HCT116 (cell line): ENCODE measurements at regions not wholly inside any gene's neighbourhood (a gene's known extent, or its start where the extent isn't known, plus 50 kb on each side); places are given as distances from the start of the nearest gene placed in this dataset.

Experiments used
- SRF ChIP-seq: IDR thresholded peaks from 2 replicates; pipeline ENCODE4 v1.6.1; 2012; ENCODE audit warnings: low read depth
- TF ChIP-seq, protein P1 (sequence below), 3 experiments: fragments of 200-600 bp in 1 of 3; sonication (generic) in 1 of 3; IDR thresholded peaks in 2 of 3; conservative IDR thresholded peaks in 1 of 3; 2 replicates each; pipeline ENCODE4 v1.5.1; 2012 to 2017; ENCODE audit warnings: low read depth in 2 of 3, low read length in 2 of 3, antibody characterized with exemption in 1 of 3, borderline replicate concordance in 1 of 3, control low read depth in 1 of 3, mild to moderate bottlenecking in 1 of 3, mixed read lengths in 1 of 3, mixed run types in 1 of 3, moderate library complexity in 1 of 3; ENCODE audit not compliant: insufficient read depth in 1 of 3

DNA sequence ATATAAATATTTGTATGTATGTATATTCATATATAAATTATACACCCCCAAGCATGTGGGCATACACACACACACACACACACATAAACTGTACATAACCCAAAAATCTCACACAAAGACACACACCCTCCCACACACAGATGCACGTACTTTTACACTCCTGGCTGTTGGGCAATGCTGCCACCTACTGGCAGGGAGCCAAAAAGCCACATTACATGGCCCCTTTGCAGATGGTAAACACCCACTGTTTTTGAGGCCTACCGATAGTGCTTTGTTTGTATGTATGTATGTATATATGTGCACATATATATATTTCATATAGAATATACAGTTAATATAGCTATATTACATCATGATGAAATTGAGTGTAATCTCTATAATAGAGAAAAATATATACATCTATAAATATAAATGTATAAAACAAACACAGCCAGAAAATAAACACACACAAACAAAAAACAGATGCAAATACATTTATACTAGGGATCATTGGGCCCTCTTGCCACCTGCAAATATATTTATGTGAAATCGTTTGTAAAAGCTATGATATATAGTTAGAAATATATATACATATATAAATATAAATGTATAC, 120.1 kb upstream of the ACBD5 start:
- TF ChIP-seq, protein P1, sequence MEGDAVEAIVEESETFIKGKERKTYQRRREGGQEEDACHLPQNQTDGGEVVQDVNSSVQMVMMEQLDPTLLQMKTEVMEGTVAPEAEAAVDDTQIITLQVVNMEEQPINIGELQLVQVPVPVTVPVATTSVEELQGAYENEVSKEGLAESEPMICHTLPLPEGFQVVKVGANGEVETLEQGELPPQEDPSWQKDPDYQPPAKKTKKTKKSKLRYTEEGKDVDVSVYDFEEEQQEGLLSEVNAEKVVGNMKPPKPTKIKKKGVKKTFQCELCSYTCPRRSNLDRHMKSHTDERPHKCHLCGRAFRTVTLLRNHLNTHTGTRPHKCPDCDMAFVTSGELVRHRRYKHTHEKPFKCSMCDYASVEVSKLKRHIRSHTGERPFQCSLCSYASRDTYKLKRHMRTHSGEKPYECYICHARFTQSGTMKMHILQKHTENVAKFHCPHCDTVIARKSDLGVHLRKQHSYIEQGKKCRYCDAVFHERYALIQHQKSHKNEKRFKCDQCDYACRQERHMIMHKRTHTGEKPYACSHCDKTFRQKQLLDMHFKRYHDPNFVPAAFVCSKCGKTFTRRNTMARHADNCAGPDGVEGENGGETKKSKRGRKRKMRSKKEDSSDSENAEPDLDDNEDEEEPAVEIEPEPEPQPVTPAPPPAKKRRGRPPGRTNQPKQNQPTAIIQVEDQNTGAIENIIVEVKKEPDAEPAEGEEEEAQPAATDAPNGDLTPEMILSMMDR (IDR thresholded peaks at IDR 0.05 in 2 of 3, conservative IDR thresholded peaks at IDR 0.05 in 1 of 3; ENCODE audit: borderline replicate concordance in 1 of 3, insufficient read depth in 1 of 3, low read depth in 2 of 3, low read length in 2 of 3) = peak; percentile 85 to 89 (median 87)
- TF ChIP-seq SRF = no peak
